AG04449 (cell line): ENCODE measurements at regions not wholly inside any gene's neighbourhood (a gene's known extent, or its start where the extent isn't known, plus 50 kb on each side); places are given as distances from the start of the nearest gene placed in this dataset.

Experiments used
- CTCF ChIA-PET: fragments of 350-600 bp; formaldehyde crosslinking; extraction: SDS; loops from one replicate; lab custom pipeline; 2021; ENCODE audit warnings: antibody characterized with exemption; lab: Yijun Ruan, JAX
- POLR2A ChIA-PET: fragments of 400-600, 350-600 bp; formaldehyde crosslinking; extraction: SDS; loops from one replicate; lab custom pipeline; 2020; ENCODE audit warnings: antibody characterized with exemption, inconsistent platforms; lab: Yijun Ruan, JAX
- DNase-seq: peaks from one replicate; pipeline ENCODE4 v3.0.0-alpha.2; 2010; ENCODE audit warnings: low read depth, low spot score
- H3K4me3 ChIP-seq: 2 replicates; pipeline ENCODE4 v1.5.1; 2011; ENCODE audit warnings: low read depth, mild to moderate bottlenecking, control low read depth, low read length
- CTCF ChIP-seq: IDR thresholded peaks from one replicate; pipeline ENCODE4 v1.5.1; 2011; ENCODE audit warnings: mild to moderate bottlenecking, moderate library complexity, low read length, control low read depth, inconsistent platforms; ENCODE audit not compliant: insufficient read depth; ENCODE audit errors: missing control alignments

- no peak overlapping the region for H3K4me3 ChIP-seq
- ChIA-PET CTCF (no interaction called here), POLR2A (no interaction called here)
- no peak for DNase-seq
- TF ChIP-seq CTCF: no peak
Measured at GRCh38 chr12:92437452-92437851, 265.3 kb upstream of the PLEKHG7 start.

GRCh38 chr12:92436856-92437255, 265.9 kb upstream of the PLEKHG7 start:
- ChIA-PET POLR2A (no interaction called here), CTCF (no interaction called here)
- DNase-seq: no peak
- H3K4me3 ChIP-seq: no peak overlapping the region
- no peak for TF ChIP-seq CTCF

GRCh38 chr12:92434607-92435025, 268.2 kb upstream of the PLEKHG7 start:
- TF ChIP-seq CTCF: no peak
- H3K4me3 ChIP-seq: no peak overlapping the region
- DNase-seq: no peak
- ChIA-PET POLR2A (no interaction called here), CTCF (no interaction called here)

GRCh38 chr12:92432724-92433441, 269.9 kb upstream of the PLEKHG7 start:
- CTCF ChIA-PET: no interaction called here
- no peak for DNase-seq
- H3K4me3 ChIP-seq: no peak overlapping the region
- no peak for TF ChIP-seq CTCF
- POLR2A ChIA-PET: no interaction called here

- CTCF ChIA-PET: no interaction called here
- POLR2A ChIA-PET: no interaction called here
- DNase-seq: no peak
Measured at GRCh38 chr12:92431146-92431545, 271.6 kb upstream of the PLEKHG7 start.

GRCh38 chr12:92426332-92426731, 276.5 kb upstream of the PLEKHG7 start:
- H3K4me3 ChIP-seq: no peak overlapping the region
- CTCF ChIA-PET: no interaction called here
- TF ChIP-seq CTCF: no peak
- POLR2A ChIA-PET: no interaction called here
- no peak for DNase-seq

More at GRCh38 chr12:92431146-92431545, 271.6 kb upstream of the PLEKHG7 start:
- no peak overlapping the region for H3K4me3 ChIP-seq
- no peak for TF ChIP-seq CTCF
